HFF-Myc (cell line): ENCODE measurements at regions not wholly inside any gene's neighbourhood (a gene's known extent, or its start where the extent isn't known, plus 50 kb on each side); places are given as distances from the start of the nearest gene placed in this dataset.
"Not testable (repeated sequence)": the region's sequence is repeated elsewhere in the genome, so short reads cannot be mapped to it uniquely, and the experiment has no call there.

Experiments
- DNase-seq: peaks from one replicate; pipeline ENCODE4 v3.0.0-alpha.2; 2011; ENCODE audit warnings: low read depth; ENCODE audit errors: extremely low read depth
- H3K4me3 ChIP-seq: replicated peaks from 2 replicates; pipeline ENCODE4 v1.5.1; 2011; ENCODE audit warnings: low read depth, mild to moderate bottlenecking, control low read depth, low read length
- CTCF ChIP-seq: IDR thresholded peaks from 2 replicates; pipeline ENCODE4 v1.5.1; 2012; ENCODE audit warnings: mild to moderate bottlenecking, low read depth, low read length, control low read depth; ENCODE audit errors: missing control alignments

GRCh38 chr5:44983006-44983405 lies 174.3 kb downstream of the MRPS30 start:
- no peak for TF ChIP-seq CTCF
- no peak for DNase-seq
- no peak overlapping the region for H3K4me3 ChIP-seq

- no peak for TF ChIP-seq CTCF
- no peak overlapping the region for H3K4me3 ChIP-seq
- no peak for DNase-seq
Observed at GRCh38 chr5:44987026-44987425, 178.3 kb downstream of the MRPS30 start.

GRCh38 chr5:44991693-44992092 lies 182.9 kb downstream of the MRPS30 start:
- H3K4me3 ChIP-seq, result no peak overlapping the region
- TF ChIP-seq CTCF, result no peak
- no peak for DNase-seq

- TF ChIP-seq CTCF, result no peak
- no peak for DNase-seq
- H3K4me3 ChIP-seq, result no peak overlapping the region
Observed at GRCh38 chr5:44993286-44993685, 184.5 kb downstream of the MRPS30 start.

GRCh38 chr5:44997506-44997905 lies 188.8 kb downstream of the MRPS30 start:
- H3K4me3 ChIP-seq, result no peak overlapping the region
- DNase-seq, result no peak
- no peak for TF ChIP-seq CTCF

- H3K4me3 ChIP-seq, DNase-seq: not testable (repeated sequence)
Observed at GRCh38 chr5:45007102-45007501, 198.4 kb downstream of the MRPS30 start.

GRCh38 chr5:45017568-45017967 lies 208.8 kb downstream of the MRPS30 start:
- H3K4me3 ChIP-seq, result no peak overlapping the region
- no peak for TF ChIP-seq CTCF
- no peak for DNase-seq
